Activated B cell treated with CpG ODN at 0.5 μM for 24 hours (primary cell): ENCODE measurements at regions not wholly inside any gene's neighbourhood (a gene's known extent, or its start where the extent isn't known, plus 50 kb on each side); places are given as distances from the start of the nearest gene placed in this dataset.
"Not testable (repeated sequence)": the region's sequence is repeated elsewhere in the genome, so short reads cannot be mapped to it uniquely, and the experiment has no call there.

ENCODE experiments used
- ATAC-seq: fragments of 200-7000 bp; cut with Tn5 transposase; one replicate; pipeline ENCODE4 v1.10.0; 2021; ENCODE audit warnings: low read depth, mild to moderate bottlenecking, moderate library complexity
- CTCF ChIA-PET: fragments of 350-600 bp; sonication (Branson Sonifier 250); formaldehyde crosslinking; loops from one replicate; lab custom pipeline; 2021; ENCODE audit warnings: antibody characterized with exemption; lab: Charles Lee
- POLR2A ChIA-PET: fragments of 350-600 bp; sonication (Branson Sonifier 250); formaldehyde crosslinking; loops from one replicate; lab custom pipeline; 2021; ENCODE audit warnings: antibody characterized with exemption; lab: Charles Lee
- DNase-seq: peaks from one replicate; pipeline ENCODE4 v3.0.0; 2022
- H3K27ac Mint-ChIP-seq: one replicate; pipeline ENCODE4 v1.8.0; 2020; ENCODE audit warnings: mixed read lengths
- H3K27me3 Mint-ChIP-seq: one replicate; pipeline ENCODE4 v1.8.0; 2021; ENCODE audit warnings: mixed read lengths
- H3K36me3 Mint-ChIP-seq: one replicate; pipeline ENCODE4 v1.8.0; 2021; ENCODE audit warnings: low read depth, mixed read lengths
- H3K4me1 Mint-ChIP-seq: one replicate; pipeline ENCODE4 v1.8.0; 2021; ENCODE audit warnings: mixed read lengths
- H3K4me3 Mint-ChIP-seq: one replicate; pipeline ENCODE4 v1.8.0; 2020; ENCODE audit warnings: mild to moderate bottlenecking, mixed read lengths
- H3K9me3 Mint-ChIP-seq: one replicate; pipeline ENCODE4 v1.8.0; 2020; ENCODE audit warnings: mixed read lengths
- CTCF ChIP-seq: fragments of 200-600 bp; IDR thresholded peaks from one replicate; pipeline ENCODE4 v1.8.0; 2022; ENCODE audit warnings: antibody characterized with exemption, mild to moderate bottlenecking
- intact Hi-C: fragments of 100-400 bp; cut with micrococcal nuclease; formaldehyde crosslinking; loops from one replicate; pipeline ENCODE4 v1.15.1; 2024

GRCh38 chr1:91190996-91191395 is 169.2 kb upstream of the ZNF644 start:
- Mint-ChIP-seq H3K27me3 (peaks cover 15% of the 10 kb centered on the region), H3K4me1 (no peaks in the 10 kb centered on the region), H3K27ac (no peak overlapping the region), H3K9me3 (peaks cover under 1% of the 10 kb centered on the region), H3K4me3 (no peak overlapping the region), H3K36me3 (no peaks in the 10 kb centered on the region)
- DNase-seq (no peak), ATAC-seq (no peak)
- ChIA-PET POLR2A (no interaction called here), CTCF (no interaction called here)
- TF ChIP-seq CTCF, result no peak
- intact Hi-C loops, result no loop called here

GRCh38 chr1:91189096-91189495 is 167.3 kb upstream of the ZNF644 start:
- no peak for TF ChIP-seq CTCF
- no peaks in the 10 kb centered on the region for H3K36me3 Mint-ChIP-seq
- no peak overlapping the region for H3K4me3 Mint-ChIP-seq
- peaks cover 19% of the 10 kb centered on the region for H3K27me3 Mint-ChIP-seq
- CTCF ChIA-PET, result no interaction called here
- DNase-seq (no peak), ATAC-seq (no peak)
- peaks cover 9% of the 10 kb centered on the region for H3K9me3 Mint-ChIP-seq
- intact Hi-C loops, result no loop called here
- POLR2A ChIA-PET, result no interaction called here
- H3K4me1 Mint-ChIP-seq, result no peaks in the 10 kb centered on the region
- no peak overlapping the region for H3K27ac Mint-ChIP-seq

- ATAC-seq, H3K36me3 Mint-ChIP-seq, H3K4me3 Mint-ChIP-seq, POLR2A ChIA-PET, intact Hi-C loops, DNase-seq, H3K4me1 Mint-ChIP-seq, CTCF ChIA-PET, H3K27ac Mint-ChIP-seq: not testable (repeated sequence)
- Mint-ChIP-seq H3K27me3 (peaks cover 18% of the 10 kb centered on the region), H3K9me3 (peaks cover 13% of the 10 kb centered on the region)
These were observed 161.0 kb upstream of the ZNF644 start for GRCh38 chr1:91182807-91183206.

GRCh38 chr1:91176250-91176649 is 154.4 kb upstream of the ZNF644 start:
- no peak for TF ChIP-seq CTCF
- CTCF ChIA-PET, result interaction anchor here (3.2 kb wide), 1 partner anchor 10 kb away, joined by 14 read pairs; no protein-coding TSS in a partner anchor
- peaks cover 28% of the 10 kb centered on the region for H3K27me3 Mint-ChIP-seq
- intact Hi-C loops, result no loop called here
- H3K4me1 Mint-ChIP-seq, result no peaks in the 10 kb centered on the region
- DNase-seq (no peak), ATAC-seq (no peak)
- no peaks in the 10 kb centered on the region for H3K9me3 Mint-ChIP-seq
- no peaks in the 10 kb centered on the region for H3K36me3 Mint-ChIP-seq
- H3K4me3 Mint-ChIP-seq, result no peak overlapping the region
- no peak overlapping the region for H3K27ac Mint-ChIP-seq
- POLR2A ChIA-PET, result no interaction called here

GRCh38 chr1:91174734-91175133 is 152.9 kb upstream of the ZNF644 start:
- TF ChIP-seq CTCF, result no peak
- POLR2A ChIA-PET, result no interaction called here
- no peak for DNase-seq

GRCh38 chr1:91173346-91173890 is 151.6 kb upstream of the ZNF644 start:
- POLR2A ChIA-PET, result no interaction called here
- H3K4me3 Mint-ChIP-seq, result no peak overlapping the region
- no peak for TF ChIP-seq CTCF
- H3K27ac Mint-ChIP-seq, result no peak overlapping the region
- no peaks in the 10 kb centered on the region for H3K9me3 Mint-ChIP-seq
- no peak for ATAC-seq
- intact Hi-C loops, result no loop called here
- CTCF ChIA-PET, result interaction anchor here (2.1 kb wide), 1 partner anchor 9 kb away, joined by 9 read pairs; no protein-coding TSS in a partner anchor
- DNase-seq, result no peak
- H3K36me3 Mint-ChIP-seq, result no peaks in the 10 kb centered on the region
- H3K4me1 Mint-ChIP-seq, result no peaks in the 10 kb centered on the region
- H3K27me3 Mint-ChIP-seq, result peaks cover 27% of the 10 kb centered on the region

More at GRCh38 chr1:91174734-91175133, 152.9 kb upstream of the ZNF644 start:
- H3K27ac Mint-ChIP-seq, result no peak overlapping the region
- intact Hi-C loops, result no loop called here
- H3K36me3 Mint-ChIP-seq, result no peaks in the 10 kb centered on the region
- H3K9me3 Mint-ChIP-seq, result no peaks in the 10 kb centered on the region
- no peak for ATAC-seq
- H3K4me3 Mint-ChIP-seq, result no peak overlapping the region
- CTCF ChIA-PET, result interaction anchor here (2.1 kb wide), 1 partner anchor 10 kb away, joined by 9 read pairs; no protein-coding TSS in a partner anchor
- peaks cover 27% of the 10 kb centered on the region for H3K27me3 Mint-ChIP-seq
- H3K4me1 Mint-ChIP-seq, result no peaks in the 10 kb centered on the region
